Transverse colon (tissue), 4 donors: ENCODE measurements at regions not wholly inside any gene's neighbourhood (a gene's known extent, or its start where the extent isn't known, plus 50 kb on each side); places are given as distances from the start of the nearest gene placed in this dataset.

Source experiments
- CTCF ChIP-seq, 5 experiments: fragments of 200-600 bp in 3 of 5; fragments of 450-650 bp in 2 of 5; sonication (generic) in 3 of 5; IDR thresholded peaks; 1 replicate in 2 of 5; 2 replicates in 3 of 5; pipeline ENCODE4 v1.5.1; 2016 to 2017; ENCODE audit warnings: antibody characterized with exemption in 5 of 5, inconsistent platforms in 3 of 5, mild to moderate bottlenecking in 2 of 5, moderate library complexity in 1 of 5
- EP300 ChIP-seq: sonication (generic); formaldehyde crosslinking; IDR thresholded peaks from one replicate; pipeline ENCODE4 v1.6.1; 2017; ENCODE audit warnings: antibody characterized with exemption, low read depth
- POLR2AphosphoS5 ChIP-seq, 3 donors: sonication (generic); formaldehyde crosslinking; IDR thresholded peaks; one replicate each; pipeline ENCODE4 v1.6.1; 2016; ENCODE audit warnings: antibody characterized with exemption in 3 of 3

GRCh38 chrX:44036336-44036735, 63.1 kb upstream of the NDP start:
- no peak for TF ChIP-seq CTCF (IDR thresholded peaks at IDR 0.05)
- TF ChIP-seq EP300 = no peak
- TF ChIP-seq POLR2AphosphoS5 (IDR thresholded peaks at IDR 0.05) = no peak
